HG02938 (cell line): ENCODE measurements at regions not wholly inside any gene's neighbourhood (a gene's known extent, or its start where the extent isn't known, plus 50 kb on each side); places are given as distances from the start of the nearest gene placed in this dataset.

ENCODE experiments used
- ATAC-seq: cut with Tn5 transposase; IDR thresholded peaks from one replicate; pipeline ENCODE4 v1.9.1; 2021; ENCODE audit warnings: mild to moderate bottlenecking, moderate library complexity; ENCODE audit not compliant: unreplicated experiment

DNA sequence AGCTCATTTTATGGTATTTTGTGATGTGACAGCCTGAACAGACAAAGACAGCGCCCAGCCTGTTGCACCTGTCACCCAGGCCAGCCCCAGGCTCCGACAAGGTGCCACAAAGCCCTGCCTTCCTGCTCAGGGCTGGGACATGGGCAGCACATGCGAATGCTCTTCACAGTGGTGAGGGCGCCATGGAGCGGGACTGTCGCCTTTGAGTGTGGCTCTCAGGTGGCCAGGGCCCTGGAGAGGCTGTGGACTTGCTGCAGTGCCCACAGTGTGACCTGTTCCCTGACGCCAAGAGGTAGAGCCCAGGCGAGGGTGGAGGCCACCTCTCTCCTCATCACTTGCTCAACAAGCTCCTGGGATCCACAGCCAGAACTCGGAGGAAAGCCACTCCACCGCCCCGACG is 346.3 kb downstream of the SHANK2 start:
- ATAC-seq: no peak

DNA sequence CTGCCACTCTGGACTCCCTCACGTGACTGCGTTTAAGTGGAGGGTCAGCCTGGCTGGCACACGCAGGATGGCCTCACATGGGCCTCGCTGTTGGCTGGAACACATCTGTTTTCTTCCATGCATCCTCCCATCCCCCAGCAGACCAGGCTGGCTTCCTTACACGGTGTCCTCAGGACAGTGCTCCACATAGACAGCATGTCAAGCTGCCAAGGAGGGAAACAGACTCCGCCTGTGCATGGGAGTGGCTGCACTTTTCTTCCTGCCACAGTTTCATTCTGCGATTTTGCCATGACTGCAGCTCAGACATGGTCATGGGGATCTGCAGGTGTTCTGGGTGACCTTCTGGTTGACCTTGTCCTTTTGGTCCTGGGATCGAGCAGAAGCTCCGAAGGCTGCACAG is 344.2 kb downstream of the SHANK2 start:
- no peak for ATAC-seq

DNA sequence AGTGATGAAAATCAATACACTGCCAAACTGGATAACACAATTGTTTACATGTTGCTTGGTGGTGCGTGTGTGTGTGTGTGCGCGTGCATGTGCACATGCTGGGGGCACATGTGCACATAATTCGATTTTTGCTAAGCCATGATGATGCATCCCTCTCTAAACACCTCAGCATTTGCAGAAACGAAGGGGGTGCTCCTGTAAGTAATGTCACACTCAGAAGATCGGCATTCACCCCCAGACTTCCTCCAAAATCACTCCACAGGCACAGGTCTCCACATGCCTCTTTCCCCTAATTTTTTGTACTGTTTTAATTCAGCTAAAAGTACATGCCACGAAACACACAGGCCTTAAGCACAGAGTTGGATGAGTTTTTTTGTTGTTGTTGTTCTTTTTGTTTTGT is 341.5 kb downstream of the SHANK2 start:
- ATAC-seq: no peak

DNA sequence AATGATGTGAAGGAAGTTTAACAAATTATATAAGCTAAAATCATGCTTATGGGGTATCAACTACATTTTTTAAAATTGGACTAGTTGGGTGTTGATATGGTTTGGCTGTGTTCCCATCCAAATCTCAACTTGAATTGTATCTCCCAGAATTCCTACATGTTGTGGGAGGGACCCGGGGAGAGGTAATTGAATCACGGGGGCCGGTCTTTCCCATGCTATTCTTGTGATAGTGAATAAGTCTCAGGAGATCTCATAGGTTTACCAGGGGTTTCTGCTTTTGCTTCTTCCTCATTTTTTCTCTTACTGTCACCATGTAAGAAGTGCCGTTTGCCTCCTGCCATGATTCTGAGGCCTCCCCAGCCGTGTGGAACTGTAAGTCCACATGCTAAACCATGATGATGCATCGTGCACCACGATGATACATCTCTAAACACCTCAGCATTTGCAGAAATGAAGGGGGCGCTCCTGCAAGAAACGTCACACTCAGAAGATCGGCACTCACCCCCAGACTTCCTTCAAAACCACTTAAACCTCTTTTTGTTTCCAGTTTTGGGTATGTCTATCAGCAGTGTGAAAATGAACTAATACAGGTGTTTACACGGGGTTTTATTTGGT is 340.0 kb downstream of the SHANK2 start:
- ATAC-seq: no peak

DNA sequence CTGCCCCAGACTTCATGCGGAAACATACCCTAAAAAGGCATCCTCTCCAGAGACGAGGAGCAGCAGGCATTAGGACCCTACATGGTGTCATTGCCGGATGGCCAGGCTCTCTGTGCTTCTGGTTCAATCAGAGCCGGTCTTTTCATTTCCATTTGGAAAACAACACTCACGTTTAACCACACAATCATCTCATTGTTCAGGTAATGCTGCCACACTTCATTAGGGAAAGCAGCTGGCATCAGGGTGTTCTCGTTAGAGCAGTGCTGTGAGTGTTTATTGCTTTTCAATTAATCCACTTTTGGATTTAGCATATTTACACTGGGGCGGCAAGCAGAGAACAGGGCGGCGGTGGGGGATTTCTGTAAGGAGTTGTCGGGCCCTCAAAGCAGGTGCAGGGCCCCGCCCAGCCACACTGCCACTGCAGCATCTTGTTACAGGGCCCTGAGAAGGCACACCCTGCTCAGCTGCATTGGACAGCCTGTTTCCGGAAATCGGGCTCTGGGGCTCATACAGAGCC is 338.6 kb downstream of the SHANK2 start:
- ATAC-seq: no peak

DNA sequence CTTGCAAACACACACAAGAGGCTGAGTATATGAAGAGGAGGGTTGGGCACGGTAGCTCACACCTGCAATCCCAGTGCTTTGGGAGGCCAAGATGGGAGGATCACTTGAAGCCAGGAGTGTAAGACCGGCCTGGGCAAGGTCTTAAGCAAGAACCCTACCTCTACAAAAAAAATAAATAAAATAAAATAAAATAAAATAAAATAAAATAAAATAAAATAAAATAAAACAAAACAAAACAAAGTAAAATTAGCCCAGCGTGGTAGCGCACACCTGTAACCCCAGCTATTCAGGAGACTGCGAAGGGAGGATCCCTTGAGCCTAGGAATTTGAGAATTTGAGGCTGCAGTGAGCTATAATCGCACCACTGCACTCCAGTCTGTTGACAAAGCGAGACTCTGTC is 337.9 kb downstream of the SHANK2 start:
- no peak for ATAC-seq

DNA sequence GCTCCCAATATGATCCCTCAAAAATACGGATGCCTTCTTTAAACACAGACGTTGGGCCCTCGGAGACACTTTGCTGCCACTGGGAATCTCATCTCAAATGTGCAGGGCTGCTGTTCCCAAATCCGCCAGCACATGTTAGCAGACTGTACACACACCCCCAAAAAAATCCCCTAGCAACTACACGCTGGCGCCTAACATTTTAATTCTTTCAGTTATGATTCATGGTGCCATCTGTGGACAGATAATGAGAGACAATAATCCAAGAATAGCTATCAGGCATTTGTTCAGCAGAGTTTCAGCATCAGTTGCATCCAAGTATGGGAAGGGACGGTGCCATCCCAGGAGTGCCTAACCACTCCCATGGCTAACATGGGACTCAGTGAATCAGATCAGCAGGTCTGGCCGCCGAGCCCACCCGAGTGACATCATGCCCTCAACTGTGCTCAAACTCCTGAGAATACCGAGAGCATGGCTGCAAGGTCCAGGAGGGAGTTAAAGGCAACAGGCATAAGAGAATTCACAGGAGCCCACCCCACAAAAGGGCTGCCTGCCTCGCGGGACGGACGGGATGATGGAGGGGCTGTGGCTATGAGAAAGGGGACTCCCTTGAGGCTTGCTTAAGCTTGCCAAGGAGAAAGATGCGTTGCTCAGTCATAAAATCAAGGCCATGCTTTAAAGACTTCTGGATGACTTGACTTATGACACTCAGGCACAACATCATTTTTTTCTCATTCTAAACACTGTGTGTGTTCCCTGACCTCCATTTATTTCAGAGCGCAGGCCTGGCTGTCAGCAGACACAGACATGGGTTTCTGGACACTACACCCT is 337.0 kb downstream of the SHANK2 start:
- no peak for ATAC-seq

DNA sequence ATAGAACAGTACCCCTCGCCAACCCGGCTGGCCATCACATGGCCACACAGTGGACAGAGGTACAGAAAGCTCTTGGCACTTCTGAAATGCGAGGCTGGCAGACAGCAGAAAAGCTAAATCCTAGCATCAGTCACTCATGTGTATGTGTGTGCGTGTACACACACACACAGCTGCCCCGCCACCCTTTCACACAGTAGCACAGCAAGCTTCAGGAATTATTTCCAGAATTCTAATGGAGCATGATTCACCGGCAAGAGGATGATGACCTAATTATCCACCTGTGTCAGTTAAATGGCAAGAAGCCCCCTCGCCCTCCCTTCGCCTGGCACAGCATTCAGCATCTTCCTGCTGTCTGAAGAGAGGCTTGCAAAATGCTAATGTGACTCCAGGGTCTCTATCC is 336.0 kb downstream of the SHANK2 start:
- no peak for ATAC-seq

DNA sequence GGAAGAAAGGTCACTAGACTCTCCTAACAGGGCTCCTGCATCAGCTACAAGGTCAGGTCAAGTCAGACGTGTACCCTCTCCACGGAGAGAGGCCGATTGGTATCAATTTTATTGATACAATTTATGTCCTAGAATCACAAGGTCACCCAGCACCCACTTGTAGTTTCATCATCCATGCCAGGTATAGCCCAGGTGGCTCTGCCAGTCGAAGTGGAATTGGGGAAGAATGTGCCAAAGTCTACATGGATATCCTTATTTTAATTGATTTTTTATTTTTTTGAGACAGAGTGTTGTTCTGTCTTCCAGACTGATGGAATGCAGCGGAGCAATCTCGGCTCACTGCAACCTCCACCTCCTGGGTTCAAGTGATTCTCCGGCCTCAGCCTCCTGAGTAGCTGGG is 334.1 kb downstream of the SHANK2 start:
- ATAC-seq: no peak

DNA sequence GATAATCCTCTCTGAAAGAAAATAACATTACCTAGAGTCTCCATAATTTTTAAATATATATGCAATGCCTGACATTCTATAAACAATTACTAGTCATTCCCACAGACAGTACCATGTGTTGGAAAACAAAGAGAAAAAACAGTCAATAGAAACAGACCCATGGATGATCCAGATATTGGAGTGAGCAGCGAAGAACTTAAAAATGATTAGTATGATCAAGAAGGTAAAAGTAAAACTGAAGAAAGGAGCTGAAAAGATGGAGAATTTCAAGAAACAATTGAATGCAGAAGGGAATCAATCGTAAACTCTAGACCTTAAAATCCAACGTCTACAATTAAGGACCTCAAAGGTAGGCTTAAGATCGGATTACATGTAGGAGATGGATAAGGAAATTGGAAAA is 330.6 kb downstream of the SHANK2 start:
- no peak for ATAC-seq

DNA sequence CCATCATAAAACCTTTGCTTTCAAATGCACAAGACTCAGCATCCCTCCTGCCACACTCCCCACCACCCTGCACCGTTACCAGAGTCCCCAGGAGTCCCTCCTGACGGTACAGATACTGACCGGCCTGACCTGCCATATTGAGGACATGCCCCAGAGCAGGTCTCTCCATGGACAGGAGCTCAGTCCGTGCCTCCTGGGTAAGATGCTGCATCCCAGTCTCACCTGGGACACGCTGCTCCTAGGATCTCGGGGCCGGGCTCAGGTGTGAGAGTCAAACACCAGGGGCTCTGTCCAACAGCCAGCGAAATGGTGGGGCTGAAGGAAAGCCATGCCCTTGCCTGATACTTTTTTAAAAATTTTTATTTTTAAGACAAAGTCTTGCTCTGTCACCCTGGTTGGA is 328.3 kb downstream of the SHANK2 start:
- no peak for ATAC-seq

DNA sequence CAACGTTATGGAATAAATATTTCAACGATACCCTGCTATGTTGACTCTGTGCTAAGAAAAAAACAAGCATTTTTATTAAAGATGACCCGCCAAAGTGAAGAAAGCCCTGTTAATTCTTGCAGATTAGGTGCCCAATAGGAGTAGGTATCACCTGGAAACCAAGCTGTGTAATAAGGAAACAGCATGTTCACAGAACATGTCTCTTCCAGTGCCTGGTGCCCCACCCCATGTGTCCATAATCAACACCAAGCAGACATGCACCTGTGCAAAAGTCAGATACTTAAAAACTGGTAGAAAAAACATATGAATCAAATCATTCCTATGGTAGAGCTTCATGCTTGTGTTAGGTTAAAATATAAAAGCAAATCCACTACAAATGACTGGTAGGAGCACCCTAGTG is 327.1 kb downstream of the SHANK2 start:
- no peak for ATAC-seq

DNA sequence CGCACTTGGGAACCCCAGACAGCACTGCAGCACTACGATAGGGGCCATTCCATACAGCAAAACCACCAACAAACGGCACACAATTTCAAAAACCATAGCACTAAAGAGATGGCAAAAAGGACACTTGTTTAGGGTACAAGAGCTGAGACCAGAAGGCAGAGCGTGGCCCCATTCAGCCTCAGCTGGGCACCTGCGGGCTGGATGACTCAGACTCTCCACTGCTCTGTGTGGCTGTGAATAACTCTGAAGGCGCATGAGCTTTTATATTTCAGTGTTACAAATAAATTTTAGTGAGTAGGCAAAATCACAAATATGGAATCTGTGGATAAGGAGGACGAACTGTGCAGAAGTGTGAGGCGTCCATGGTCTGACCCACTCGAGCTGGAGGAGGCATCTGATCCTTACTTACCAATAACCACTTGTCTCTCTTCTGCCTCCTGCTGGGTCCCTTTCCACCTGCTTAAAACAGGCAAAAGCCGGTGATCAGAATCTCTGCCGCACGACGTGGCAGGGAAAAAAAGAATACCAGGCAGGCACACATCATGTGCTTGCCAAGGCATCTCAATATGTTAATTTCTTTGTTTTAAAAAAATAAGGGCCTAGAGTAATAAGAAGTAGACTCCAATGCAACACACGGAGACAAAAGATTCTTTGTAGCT is 325.7 kb downstream of the SHANK2 start:
- no peak for ATAC-seq

DNA sequence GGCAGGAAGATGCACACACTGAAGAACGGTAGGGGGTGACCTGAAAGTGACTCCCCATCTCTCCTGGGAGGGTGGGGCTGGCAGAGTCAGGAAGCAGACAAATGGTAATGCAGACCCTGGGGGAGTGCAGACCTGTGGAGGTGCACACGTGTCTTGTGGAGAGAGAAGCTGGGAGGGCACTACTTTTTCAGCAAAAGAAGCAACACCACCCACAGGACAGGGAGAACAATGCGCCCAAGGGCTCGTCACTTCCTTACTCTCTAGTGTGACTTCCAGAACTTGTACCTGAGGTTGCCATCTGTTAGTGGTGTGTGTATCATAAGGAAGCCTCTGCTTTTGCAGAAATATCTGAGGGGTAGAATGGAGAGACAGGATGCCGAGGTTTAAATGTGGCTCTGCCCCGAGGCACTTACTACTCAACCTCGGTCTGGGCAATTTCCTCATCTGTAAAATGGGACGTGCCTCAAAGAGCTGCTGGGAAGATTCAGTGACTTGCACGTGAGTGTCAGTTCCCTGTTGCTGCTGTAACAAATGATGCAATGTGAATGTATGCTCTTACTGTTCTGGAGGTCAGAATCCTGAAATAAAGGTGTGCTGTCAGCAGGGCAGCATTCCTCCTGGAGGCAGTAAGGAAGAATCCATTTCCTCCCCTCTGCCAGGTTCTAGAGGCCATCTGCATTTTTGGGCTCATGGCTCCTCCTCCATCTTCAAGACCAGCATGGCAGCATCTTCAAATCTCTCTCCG is 323.4 kb downstream of the SHANK2 start:
- ATAC-seq: no peak

DNA sequence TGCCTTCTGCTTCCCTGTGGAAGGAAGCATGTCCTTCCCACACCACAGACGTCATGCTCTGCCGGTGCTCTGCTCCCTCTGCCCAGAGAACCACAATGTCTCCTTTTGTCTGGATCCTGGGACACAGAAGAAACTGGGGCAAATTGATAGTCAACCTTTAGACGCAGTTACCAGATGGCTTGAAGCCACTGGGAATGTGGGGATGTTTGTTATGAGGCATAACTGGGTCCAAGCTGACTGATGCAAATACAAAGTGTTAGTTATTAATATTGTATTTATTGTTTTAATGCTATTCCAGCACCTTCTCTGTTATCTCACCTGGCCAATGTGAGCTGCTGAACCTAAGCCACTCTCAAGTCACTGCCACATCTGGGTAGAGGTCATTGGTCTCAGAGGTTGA is 322.2 kb downstream of the SHANK2 start:
- ATAC-seq: no peak

DNA sequence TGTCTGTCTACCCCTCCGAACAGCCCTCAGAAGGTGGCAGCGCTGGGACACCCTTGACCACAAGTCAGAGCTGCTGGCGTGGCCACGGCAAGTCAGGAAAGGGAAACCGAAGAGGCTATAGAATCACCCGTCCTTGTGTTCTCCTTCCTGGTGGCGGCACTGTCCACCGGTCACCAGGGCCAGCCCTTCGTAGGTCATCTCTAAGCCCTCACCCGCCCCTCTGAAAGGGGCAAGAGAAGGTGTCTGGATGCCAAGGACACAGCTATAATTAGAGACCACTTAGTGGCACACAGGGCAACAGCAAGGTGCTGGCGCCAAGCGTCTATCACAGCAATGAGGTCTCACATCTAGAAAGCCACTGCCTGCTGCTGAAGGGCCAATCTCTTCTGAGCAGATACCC is 320.9 kb downstream of the SHANK2 start:
- ATAC-seq: no peak

DNA sequence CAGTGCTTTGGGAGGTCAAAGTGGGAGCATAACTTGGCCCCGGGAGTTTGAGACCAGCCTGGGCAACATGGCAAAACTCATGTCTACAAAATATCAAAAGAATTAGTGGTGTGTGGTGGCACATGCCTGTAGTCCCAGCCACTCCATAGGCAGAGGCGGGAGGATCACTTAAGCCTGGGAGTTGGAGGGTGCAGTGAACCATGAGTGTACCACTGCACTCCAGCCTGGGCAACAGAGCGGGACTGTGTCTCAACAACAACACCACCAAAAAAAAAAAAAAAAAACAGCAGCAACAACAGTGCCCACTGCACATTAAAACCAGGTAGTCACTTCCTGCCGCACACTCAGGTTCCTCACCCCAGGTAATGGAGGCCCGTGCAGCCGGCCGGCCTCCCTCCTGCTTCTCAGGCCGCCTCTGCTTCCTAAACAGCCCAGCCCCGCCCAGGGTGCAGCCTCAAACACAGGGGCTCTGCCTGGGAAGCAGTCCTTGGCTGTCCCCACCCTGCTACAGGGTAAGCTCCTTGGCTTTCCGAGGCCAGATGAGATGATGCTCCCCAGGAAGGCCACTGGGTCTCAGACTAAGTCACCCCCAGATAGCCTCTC is 318.3 kb downstream of the SHANK2 start:
- ATAC-seq: no peak

DNA sequence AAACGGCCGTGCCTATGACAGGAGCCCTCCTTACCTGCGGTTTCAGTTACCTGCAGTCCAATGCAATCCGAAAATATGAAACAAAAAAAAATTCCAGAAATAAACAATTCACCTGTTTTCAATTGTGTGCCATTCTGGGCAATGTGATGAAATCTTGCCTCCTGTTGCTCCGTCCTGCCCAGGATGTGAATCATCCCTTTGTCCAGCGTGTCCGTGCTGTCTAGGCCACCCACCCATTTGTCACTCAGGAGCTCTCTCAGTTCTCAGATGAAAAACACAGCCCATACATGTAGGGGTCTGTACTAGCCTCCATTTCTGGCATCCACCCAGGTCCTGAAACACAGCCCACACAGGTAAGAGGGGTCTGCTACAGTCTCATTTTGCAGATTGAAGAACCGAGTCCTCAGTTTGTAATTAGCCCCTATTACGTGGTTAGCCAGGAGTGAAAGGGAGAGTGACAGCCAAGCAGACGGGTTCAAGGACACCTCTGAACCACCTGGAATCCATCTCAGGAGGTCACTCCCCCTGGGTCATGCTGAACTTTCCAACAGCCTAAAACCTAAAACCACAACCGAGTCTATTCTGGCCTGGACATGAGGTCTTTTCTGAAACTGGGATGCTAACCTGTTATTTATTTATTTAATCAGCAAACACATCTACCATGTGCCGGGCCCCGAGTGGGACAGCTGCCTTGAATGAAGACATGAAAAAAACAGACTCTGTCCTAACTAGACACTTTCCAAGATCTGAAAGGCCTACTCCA is 317.2 kb downstream of the SHANK2 start:
- ATAC-seq: no peak

DNA sequence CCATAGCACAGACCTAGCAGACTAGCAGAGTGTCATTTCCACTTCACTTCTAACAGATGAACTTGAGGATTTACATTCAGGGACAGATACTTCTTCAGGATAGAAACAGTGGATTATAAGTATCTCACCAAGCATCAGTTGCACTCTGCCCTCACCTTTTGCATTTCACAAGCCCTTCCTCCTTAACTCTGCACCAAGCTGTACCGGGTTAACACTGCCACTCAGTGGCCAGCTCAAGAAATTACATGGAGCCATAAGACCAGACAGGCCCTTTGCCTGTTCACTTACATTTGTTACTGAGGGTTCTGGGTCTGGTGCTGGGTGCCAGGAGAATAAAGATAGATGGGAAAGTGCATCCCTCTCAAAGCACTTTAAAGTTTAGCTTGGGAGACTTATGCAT is 309.8 kb downstream of the SHANK2 start:
- ATAC-seq: no peak

DNA sequence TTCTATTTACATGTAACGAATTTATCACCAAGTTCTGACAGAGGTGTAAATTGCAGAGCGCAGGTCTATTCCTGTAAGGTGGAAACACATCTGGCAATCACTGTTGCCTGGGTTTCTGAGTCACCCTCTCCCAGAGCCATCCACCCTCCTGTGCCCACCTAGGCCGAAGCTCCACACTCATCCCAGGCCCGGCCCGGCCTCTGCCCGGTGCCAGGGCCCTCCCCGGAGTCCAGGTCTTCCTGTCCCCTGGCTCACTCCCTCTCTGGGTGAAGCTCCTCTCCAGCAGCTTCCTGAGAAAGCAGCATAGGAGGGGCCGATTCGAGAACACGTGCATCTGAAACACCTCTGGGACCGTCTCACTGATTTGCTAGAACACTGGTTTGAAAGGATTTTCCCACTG is 308.2 kb downstream of the SHANK2 start:
- no peak for ATAC-seq
